Astrocyte (in vitro differentiated cells and primary cell): ENCODE measurements at regions not wholly inside any gene's neighbourhood (a gene's known extent, or its start where the extent isn't known, plus 50 kb on each side); places are given as distances from the start of the nearest gene placed in this dataset.

ENCODE experiments used
- CTCF ChIP-seq: IDR thresholded peaks from 2 replicates; pipeline ENCODE4 v1.5.1; 2011; ENCODE audit warnings: low read depth, mild to moderate bottlenecking, inconsistent platforms, low read length, moderate library complexity; ENCODE audit not compliant: insufficient read depth
- EZH2 ChIP-seq: IDR thresholded peaks from 2 replicates; pipeline ENCODE4 v1.6.1; 2012; ENCODE audit warnings: mild to moderate bottlenecking, low read length, inconsistent platforms; ENCODE audit not compliant: insufficient read depth

DNA sequence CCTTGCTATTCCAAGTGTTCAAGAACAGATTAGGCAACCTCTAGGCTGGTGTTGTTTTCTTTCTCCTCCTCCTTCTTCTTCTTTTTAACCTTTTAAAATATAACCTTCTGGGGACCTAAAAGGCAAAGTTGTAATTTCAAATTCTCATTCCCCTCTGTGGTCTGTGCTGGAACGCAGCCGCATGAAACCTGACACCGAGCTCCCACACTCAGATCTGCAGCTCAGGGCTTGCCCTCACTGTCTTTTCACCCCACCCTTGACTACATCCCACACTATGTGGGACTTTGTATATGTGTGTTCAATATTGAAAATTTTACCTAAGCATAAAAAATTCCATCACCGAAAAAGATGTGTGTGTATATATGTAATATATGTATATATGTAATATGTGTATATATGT lies 62.0 kb upstream of the ARHGAP42 start:
- TF ChIP-seq CTCF (no peak), EZH2 (no peak)
